WERI-Rb-1 (cell line): ENCODE measurements at regions not wholly inside any gene's neighbourhood (a gene's known extent, or its start where the extent isn't known, plus 50 kb on each side); places are given as distances from the start of the nearest gene placed in this dataset.

ENCODE experiments used
- DNase-seq: peaks from one replicate; pipeline ENCODE4 v3.0.0-alpha.2; 2020
- H3K27ac ChIP-seq: fragments of 250-450 bp; sonication (Bioruptor Pico); 2 replicates; pipeline ENCODE4 v1.5.1; 2020; ENCODE audit warnings: mild to moderate bottlenecking, moderate library complexity
- H3K27me3 ChIP-seq: fragments of 250-450 bp; sonication (Bioruptor Pico); 2 replicates; pipeline ENCODE4 v1.5.1; 2021; ENCODE audit warnings: mild to moderate bottlenecking, low read depth, moderate library complexity; ENCODE audit not compliant: insufficient read depth, severe bottlenecking
- H3K36me3 ChIP-seq: fragments of 250-450 bp; sonication (Bioruptor Pico); 2 replicates; pipeline ENCODE4 v1.5.1; 2020; ENCODE audit warnings: mild to moderate bottlenecking, moderate library complexity
- H3K4me3 ChIP-seq: 2 replicates; pipeline ENCODE4 v1.5.1; 2011; ENCODE audit warnings: low read depth, mild to moderate bottlenecking, control low read depth, low read length
- H3K9me3 ChIP-seq: fragments of 250-450 bp; sonication (Bioruptor Pico); 2 replicates; pipeline ENCODE4 v1.5.1; 2021; ENCODE audit warnings: mild to moderate bottlenecking, moderate library complexity; ENCODE audit not compliant: severe bottlenecking
- CTCF ChIP-seq: IDR thresholded peaks from 2 replicates; pipeline ENCODE4 v1.5.1; 2011; ENCODE audit warnings: low read depth, mild to moderate bottlenecking, control low read depth, inconsistent platforms, low read length

GRCh38 chr16:65441501-65441900 is 319.6 kb upstream of the CDH11 start:
- Histone ChIP-seq H3K27me3 (no peaks in the 10 kb centered on the region), H3K27ac (no peak overlapping the region), H3K4me3 (no peak overlapping the region), H3K36me3 (no peaks in the 10 kb centered on the region), H3K9me3 (no peaks in the 10 kb centered on the region)
- TF ChIP-seq CTCF: no peak
- DNase-seq: no peak

- TF ChIP-seq CTCF: no peak
- H3K27me3 ChIP-seq: no peaks in the 10 kb centered on the region
- H3K4me3 ChIP-seq: no peak overlapping the region
- no peak for DNase-seq
- no peaks in the 10 kb centered on the region for H3K36me3 ChIP-seq
- no peak overlapping the region for H3K27ac ChIP-seq
- H3K9me3 ChIP-seq: no peaks in the 10 kb centered on the region
Observed at GRCh38 chr16:65429504-65430181, 307.8 kb upstream of the CDH11 start.

GRCh38 chr16:65426484-65426883 is 304.6 kb upstream of the CDH11 start:
- H3K9me3 ChIP-seq: no peaks in the 10 kb centered on the region
- H3K27ac ChIP-seq: no peak overlapping the region
- TF ChIP-seq CTCF: no peak
- no peak for DNase-seq
- no peaks in the 10 kb centered on the region for H3K27me3 ChIP-seq
- H3K4me3 ChIP-seq: no peak overlapping the region
- no peaks in the 10 kb centered on the region for H3K36me3 ChIP-seq

- H3K4me3 ChIP-seq: no peak overlapping the region
- H3K9me3 ChIP-seq: peaks cover 6% of the 10 kb centered on the region
- no peak for TF ChIP-seq CTCF
- no peaks in the 10 kb centered on the region for H3K27me3 ChIP-seq
- H3K36me3 ChIP-seq: no peaks in the 10 kb centered on the region
- H3K27ac ChIP-seq: no peak overlapping the region
- DNase-seq: no peak
Observed at GRCh38 chr16:65422934-65423333, 301.1 kb upstream of the CDH11 start.

GRCh38 chr16:65421596-65421995 is 299.7 kb upstream of the CDH11 start:
- no peak for DNase-seq
- TF ChIP-seq CTCF: no peak
- H3K36me3 ChIP-seq: no peaks in the 10 kb centered on the region
- peaks cover 6% of the 10 kb centered on the region for H3K9me3 ChIP-seq
- H3K4me3 ChIP-seq: no peak overlapping the region
- H3K27ac ChIP-seq: no peak overlapping the region
- no peaks in the 10 kb centered on the region for H3K27me3 ChIP-seq

GRCh38 chr16:65418435-65418834 is 296.6 kb upstream of the CDH11 start:
- H3K9me3 ChIP-seq: peaks cover 6% of the 10 kb centered on the region
- no peak for TF ChIP-seq CTCF
- H3K36me3 ChIP-seq: no peaks in the 10 kb centered on the region
- H3K27me3 ChIP-seq: no peaks in the 10 kb centered on the region
- H3K4me3 ChIP-seq: no peak overlapping the region
- no peak for DNase-seq
- no peak overlapping the region for H3K27ac ChIP-seq
